ENCODE measurements at regions not wholly inside any gene's neighbourhood (a gene's known extent, or its start where the extent isn't known, plus 50 kb on each side); places are given as distances from the start of the nearest gene placed in this dataset.
"Not testable (repeated sequence)": the region's sequence is repeated elsewhere in the genome, so short reads cannot be mapped to it uniquely, and the experiment has no call there.

GRCh38 chr9:107577140-107577776 is 87.7 kb upstream of the KLF4 start:
- DNase-seq (ENCODE audit: low read depth in 2 of 3, low spot score in 2 of 3): no peak

GRCh38 chr9:107571148-107571547 is 81.6 kb upstream of the KLF4 start:
- DNase-seq (ENCODE audit: low read depth in 2 of 3, low spot score in 2 of 3): no peak

- no peak for DNase-seq (ENCODE audit: low read depth in 2 of 3, low spot score in 2 of 3)
Observed at GRCh38 chr9:107569174-107569573, 79.6 kb upstream of the KLF4 start.

GRCh38 chr9:107568406-107568805 is 78.8 kb upstream of the KLF4 start:
- DNase-seq (ENCODE audit: low read depth in 2 of 3, low spot score in 2 of 3): not testable (repeated sequence)

- no peak for DNase-seq (ENCODE audit: low read depth in 2 of 3, low spot score in 2 of 3)
Observed at GRCh38 chr9:107567462-107567861, 77.9 kb upstream of the KLF4 start.

GRCh38 chr9:107566611-107567061 is 77.1 kb upstream of the KLF4 start:
- no peak for DNase-seq (ENCODE audit: low read depth in 2 of 3, low spot score in 2 of 3)

- DNase-seq (ENCODE audit: low read depth in 2 of 3, low spot score in 2 of 3): no peak
Observed at GRCh38 chr9:107562798-107563197, 73.2 kb upstream of the KLF4 start.

GRCh38 chr9:107559494-107560086 is 70.0 kb upstream of the KLF4 start:
- no peak for DNase-seq (ENCODE audit: low read depth in 2 of 3, low spot score in 2 of 3)

- DNase-seq (ENCODE audit: low read depth in 2 of 3, low spot score in 2 of 3): no peak
Observed at GRCh38 chr9:107557236-107557990, 67.8 kb upstream of the KLF4 start.

GRCh38 chr9:107554636-107555035 is 65.1 kb upstream of the KLF4 start:
- DNase-seq (ENCODE audit: low read depth in 2 of 3, low spot score in 2 of 3): no peak

GRCh38 chr9:107548298-107549142 is 59.0 kb upstream of the KLF4 start:
- DNase-seq (ENCODE audit: low read depth in 2 of 3, low spot score in 2 of 3): no peak

GRCh38 chr9:107547772-107548297 is 58.3 kb upstream of the KLF4 start:
- no peak for DNase-seq (ENCODE audit: low read depth in 2 of 3, low spot score in 2 of 3)

GRCh38 chr9:107547303-107547702 is 57.7 kb upstream of the KLF4 start:
- no peak for DNase-seq (ENCODE audit: low read depth in 2 of 3, low spot score in 2 of 3)

GRCh38 chr9:107546859-107547258 is 57.3 kb upstream of the KLF4 start:
- no peak for DNase-seq (ENCODE audit: low read depth in 2 of 3, low spot score in 2 of 3)

GRCh38 chr9:107545036-107545435 is 55.5 kb upstream of the KLF4 start:
- DNase-seq (ENCODE audit: low read depth in 2 of 3, low spot score in 2 of 3): no peak

GRCh38 chr9:107542411-107543157 is 53.0 kb upstream of the KLF4 start:
- DNase-seq (ENCODE audit: low read depth in 2 of 3, low spot score in 2 of 3): no peak

- DNase-seq (ENCODE audit: low read depth in 2 of 3, low spot score in 2 of 3): no peak
Observed at GRCh38 chr9:107541523-107541922, 52.0 kb upstream of the KLF4 start.

- DNase-seq (ENCODE audit: low read depth in 2 of 3, low spot score in 2 of 3): no peak
Observed at GRCh38 chr9:107540164-107540561, 50.6 kb upstream of the KLF4 start.

- DNase-seq (ENCODE audit: low read depth in 2 of 3, low spot score in 2 of 3): no peak
Observed at GRCh38 chr9:107539427-107540163, 50.0 kb upstream of the KLF4 start.
